NCI-H1105 (cell line): ENCODE measurements at regions not wholly inside any gene's neighbourhood (a gene's known extent, or its start where the extent isn't known, plus 50 kb on each side); places are given as distances from the start of the nearest gene placed in this dataset.

Experiments
- DNase-seq: peaks from one replicate; lab custom pipeline; 2025; lab: John Stamatoyannopoulos, UW

DNA sequence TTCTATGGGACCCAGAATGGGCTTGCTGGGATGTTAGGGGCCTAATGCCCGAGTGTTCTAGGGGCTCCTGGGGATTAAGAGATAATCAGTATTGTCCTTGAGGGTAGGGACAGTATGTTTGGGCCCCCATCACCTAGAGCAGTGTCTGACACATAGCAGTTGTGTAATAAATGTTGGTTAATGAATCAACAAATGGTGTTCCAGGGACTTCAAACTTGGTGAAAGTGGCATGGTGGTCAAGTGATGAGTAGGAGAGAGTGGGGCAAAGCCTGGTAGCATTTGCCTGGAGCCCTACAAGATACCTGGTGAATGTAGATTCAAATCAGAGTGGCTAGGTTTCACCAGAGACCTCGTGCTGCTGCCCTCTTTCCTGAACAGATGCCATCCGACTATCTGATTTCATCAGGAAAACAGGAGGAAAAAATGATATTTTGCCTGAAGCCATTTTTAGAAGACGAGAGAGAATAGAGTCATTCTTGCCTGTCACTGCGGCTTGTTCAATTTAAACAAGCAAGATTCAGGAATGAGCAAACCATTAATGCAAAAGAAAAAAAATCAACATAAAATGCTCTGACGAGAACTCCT is 117.3 kb downstream of the RPL22L1 start:
- no peak for DNase-seq

GRCh38 chr3:170751899-170752293 is 118.1 kb downstream of the RPL22L1 start:
- DNase-seq, result no peak

DNA sequence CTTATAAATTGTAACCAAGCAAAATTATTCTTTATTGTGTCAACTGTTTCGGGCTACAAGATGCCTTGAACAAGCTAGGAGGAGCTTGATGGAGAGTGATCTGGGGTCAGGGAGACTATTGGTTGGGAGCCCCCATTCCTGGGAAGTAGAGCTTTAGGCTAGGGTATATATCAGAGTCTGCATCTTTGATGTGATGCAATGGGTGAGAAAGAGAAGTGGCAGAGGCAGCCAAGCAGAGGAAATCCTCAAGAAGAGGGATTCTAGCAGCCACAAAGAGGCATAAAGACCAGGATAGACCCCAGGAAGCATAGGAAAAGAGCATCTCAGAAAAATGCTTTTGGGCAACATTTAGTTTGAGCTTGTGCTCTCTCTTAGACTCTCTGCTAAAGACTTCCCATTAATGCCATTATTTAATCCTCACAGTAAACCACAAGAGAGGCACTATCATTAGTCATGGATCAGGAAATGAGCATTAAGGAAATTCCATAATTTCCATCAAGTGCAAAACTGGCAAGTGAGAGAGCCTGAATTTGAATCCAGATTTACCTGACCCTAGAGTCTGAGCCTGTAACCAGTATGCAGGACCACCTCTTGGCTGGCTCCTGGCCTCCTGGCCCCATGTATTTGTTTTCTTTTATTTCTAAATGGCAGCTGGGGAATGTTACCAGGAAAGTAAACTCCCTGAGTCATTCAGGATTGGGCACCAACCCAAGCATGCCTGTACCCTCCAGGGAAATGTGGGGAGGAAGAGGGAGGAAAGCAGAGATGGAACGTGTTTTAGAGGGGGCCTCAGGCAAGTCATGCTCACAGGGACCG is 118.7 kb downstream of the RPL22L1 start:
- no peak for DNase-seq

- DNase-seq, result no peak
Observed at GRCh38 chr3:170750478-170750830, 119.5 kb downstream of the RPL22L1 start.

GRCh38 chr3:170749765-170750477 is 120.1 kb downstream of the RPL22L1 start:
- no peak for DNase-seq

DNA sequence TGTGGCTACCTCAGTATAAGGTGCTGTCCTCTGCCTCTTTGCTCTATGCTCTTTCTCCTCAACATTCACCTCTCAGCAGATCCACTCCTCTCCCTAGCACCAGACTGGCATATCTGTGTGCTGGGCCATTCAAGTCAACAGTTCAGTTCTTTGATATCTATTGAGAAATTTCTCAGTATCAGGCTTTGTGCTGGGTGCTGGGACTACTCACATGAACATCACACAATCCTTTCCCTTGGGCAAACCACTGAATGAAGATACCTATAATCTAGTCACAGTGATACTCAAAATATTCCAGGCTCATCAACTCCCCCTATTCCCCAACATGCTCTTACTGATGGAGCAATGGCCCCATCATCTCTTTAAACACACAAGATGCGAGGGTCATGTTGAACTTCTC is 120.8 kb downstream of the RPL22L1 start:
- DNase-seq, result no peak

DNA sequence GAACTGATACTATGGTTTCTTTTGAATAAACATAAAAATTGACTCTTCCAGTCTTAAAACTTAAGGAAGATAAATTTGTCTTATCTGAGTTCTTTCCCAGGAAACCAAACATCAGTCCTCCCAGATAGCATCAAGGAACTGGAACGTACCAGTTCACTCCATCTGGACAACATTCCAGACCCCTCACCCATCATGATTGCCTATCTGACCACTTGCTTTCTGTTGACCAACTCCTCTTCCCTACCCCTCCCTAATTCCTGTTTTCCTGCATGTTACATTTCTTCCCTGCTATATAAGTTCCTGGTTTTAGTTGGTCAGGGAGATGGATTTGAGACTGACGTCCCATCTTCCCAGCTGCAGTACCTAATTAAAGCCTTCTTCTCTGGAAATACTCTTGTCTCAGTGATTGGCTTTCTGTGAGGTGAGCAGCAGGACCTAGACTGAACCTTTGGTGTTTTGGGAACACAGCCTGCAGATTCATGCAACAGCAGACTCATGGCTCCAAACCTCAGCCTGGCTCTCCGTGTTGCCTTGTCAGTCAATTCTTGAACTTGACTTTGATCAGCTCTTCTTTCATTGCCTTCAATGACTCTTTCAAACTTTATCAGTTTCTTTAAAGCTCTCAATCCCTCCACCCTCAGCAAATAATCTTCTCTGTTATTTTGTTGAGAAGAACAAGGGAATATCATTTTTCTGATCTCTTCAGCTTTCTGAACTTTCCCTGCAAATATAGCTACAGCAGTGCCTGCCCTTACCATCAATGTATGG is 123.6 kb downstream of the RPL22L1 start:
- DNase-seq, result no peak

DNA sequence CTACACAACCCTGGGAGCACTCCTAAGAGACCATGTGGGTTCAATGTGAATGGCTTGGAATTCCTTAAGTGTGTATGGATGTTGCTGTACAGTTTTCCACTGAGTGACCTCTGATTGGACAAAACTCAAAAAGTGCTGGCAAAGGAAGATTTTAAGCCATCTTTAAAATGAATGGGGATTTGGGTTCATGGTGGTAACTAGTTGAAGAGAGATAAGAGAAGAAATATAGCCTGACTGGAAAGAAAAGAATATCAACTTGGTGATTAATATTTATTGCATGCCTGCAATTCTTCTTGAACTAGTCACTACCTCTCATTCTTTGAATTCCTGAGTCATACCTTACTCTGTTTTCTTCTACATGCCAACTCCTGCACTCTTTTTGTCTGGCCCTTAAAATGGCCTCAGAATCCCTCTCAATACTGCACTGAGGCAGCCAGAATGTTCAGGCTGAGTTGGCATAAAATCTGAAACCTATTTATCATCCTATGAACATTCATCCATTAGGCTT is 124.7 kb downstream of the RPL22L1 start:
- no peak for DNase-seq

GRCh38 chr3:170741756-170742529 is 128.1 kb downstream of the RPL22L1 start:
- no peak for DNase-seq

- peak; percentile 65 for DNase-seq
Observed at GRCh38 chr3:170740726-170741591, 129.0 kb downstream of the RPL22L1 start.

- no peak for DNase-seq
Observed at GRCh38 chr3:170740285-170740684, 129.7 kb downstream of the RPL22L1 start.

- DNase-seq, result no peak
Observed at GRCh38 chr3:170739410-170739809, 130.6 kb downstream of the RPL22L1 start.

GRCh38 chr3:170738766-170739165 is 131.2 kb downstream of the RPL22L1 start:
- no peak for DNase-seq

DNA sequence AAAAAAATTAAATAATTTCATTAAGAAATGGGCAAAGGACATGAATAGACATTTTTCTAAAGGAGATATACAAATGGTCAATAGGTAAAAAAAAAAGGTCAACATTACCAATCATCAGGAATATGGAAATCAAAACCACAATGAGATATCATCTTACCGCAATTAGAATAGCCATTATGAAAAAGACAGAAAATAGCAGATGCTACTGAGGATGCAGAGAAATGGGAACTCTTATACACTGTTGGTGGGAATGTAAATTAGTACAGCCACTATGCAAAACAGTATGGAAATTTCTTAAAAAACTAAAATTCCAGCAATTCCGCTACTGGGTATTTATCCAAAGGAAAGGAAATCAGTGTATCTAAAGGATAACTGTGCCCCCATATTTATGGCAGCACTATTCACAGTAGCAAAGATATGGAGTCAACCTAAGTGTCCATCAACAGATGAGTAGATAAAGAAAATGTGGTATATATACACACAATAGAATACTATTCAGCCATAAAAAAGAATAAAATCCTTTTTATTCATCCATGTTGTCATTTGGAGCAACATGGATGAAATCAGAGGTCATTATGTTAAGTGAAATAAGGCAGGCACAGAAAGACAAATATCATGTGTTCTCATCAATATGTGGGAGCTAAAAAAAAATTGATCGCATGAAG is 132.4 kb downstream of the RPL22L1 start:
- no peak for DNase-seq

GRCh38 chr3:170735821-170736220 is 134.2 kb downstream of the RPL22L1 start:
- DNase-seq, result no peak

DNA sequence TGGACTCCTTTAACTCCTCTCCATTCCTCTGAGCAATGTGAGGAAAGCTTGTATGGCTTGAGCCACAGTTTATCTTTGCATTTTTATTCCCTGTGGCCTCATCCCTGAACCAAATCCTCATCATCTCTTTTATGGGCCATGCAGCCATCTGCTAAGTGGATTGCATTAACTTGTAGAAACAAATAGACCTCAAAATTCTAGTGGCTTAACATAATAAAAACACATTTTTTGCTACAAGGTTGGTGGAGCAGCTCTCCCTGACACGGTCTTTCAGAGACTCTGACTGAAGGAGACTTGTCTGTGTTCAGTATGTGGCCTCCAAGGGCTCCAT is 135.3 kb downstream of the RPL22L1 start:
- DNase-seq, result no peak

GRCh38 chr3:170734043-170734734 is 135.8 kb downstream of the RPL22L1 start:
- DNase-seq, result no peak

DNA sequence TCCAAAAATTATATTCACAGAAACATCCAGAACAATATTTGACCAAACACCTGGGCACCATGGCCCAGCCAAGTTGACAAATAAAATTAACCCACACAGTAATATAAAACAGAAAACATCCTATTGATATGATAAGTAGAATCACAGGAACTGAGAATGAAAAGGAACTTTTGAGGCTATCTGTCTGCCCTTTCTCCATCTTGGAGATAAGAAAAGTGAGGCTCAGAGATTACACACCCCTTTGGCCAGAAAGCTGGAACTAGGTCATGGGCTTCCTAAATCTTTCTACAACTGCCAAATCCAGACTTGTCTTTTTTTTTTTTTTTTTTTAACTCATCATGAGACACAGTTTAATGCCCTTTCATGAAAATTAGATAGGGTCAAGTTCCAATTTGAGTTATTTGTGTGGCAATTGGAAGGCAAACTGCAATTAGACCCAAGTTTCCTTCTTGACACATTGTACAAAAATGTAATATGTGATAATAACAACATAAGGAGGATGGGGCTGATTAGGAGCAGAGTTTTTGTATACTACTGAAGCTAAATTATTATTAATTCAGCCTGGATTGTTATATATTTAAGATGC is 137.2 kb downstream of the RPL22L1 start:
- no peak for DNase-seq

- no peak for DNase-seq
Observed at GRCh38 chr3:170731281-170731680, 138.7 kb downstream of the RPL22L1 start.
